Fibroblast of pulmonary artery (primary cell): ENCODE measurements at regions not wholly inside any gene's neighbourhood (a gene's known extent, or its start where the extent isn't known, plus 50 kb on each side); places are given as distances from the start of the nearest gene placed in this dataset.

ENCODE experiments used
- DNase-seq: peaks from one replicate; pipeline ENCODE4 v3.0.0-alpha.2; 2010; ENCODE audit warnings: low read depth
- H3K4me3 ChIP-seq: replicated peaks from 2 replicates; pipeline ENCODE4 v1.5.1; 2011; ENCODE audit warnings: low read depth, mild to moderate bottlenecking, control low read depth, low read length, moderate library complexity
- TF ChIP-seq, protein P1 (sequence below): IDR thresholded peaks from 2 replicates; pipeline ENCODE4 v1.5.1; 2011; ENCODE audit warnings: mild to moderate bottlenecking, control low read depth, low read length, inconsistent platforms; ENCODE audit errors: missing control alignments

DNA sequence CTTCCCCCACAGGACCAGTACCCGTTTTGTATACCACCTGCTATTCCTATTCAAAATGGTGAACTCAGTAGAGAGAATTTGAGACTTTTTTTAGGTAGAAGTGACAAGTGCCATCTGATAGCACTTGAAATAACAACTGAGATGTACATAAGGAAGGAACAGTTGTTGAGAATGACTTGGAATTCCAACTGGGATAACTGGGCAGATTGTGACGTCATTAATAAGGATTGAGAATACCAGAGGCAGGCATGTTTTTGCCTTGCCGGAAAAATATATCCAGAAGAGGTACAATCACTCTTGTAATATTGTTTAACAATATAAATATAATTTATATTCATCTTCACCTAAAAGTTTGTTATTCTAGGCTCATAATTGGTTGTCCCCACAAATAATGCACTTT is 454.1 kb upstream of the RGMA start:
- TF ChIP-seq, protein P1, sequence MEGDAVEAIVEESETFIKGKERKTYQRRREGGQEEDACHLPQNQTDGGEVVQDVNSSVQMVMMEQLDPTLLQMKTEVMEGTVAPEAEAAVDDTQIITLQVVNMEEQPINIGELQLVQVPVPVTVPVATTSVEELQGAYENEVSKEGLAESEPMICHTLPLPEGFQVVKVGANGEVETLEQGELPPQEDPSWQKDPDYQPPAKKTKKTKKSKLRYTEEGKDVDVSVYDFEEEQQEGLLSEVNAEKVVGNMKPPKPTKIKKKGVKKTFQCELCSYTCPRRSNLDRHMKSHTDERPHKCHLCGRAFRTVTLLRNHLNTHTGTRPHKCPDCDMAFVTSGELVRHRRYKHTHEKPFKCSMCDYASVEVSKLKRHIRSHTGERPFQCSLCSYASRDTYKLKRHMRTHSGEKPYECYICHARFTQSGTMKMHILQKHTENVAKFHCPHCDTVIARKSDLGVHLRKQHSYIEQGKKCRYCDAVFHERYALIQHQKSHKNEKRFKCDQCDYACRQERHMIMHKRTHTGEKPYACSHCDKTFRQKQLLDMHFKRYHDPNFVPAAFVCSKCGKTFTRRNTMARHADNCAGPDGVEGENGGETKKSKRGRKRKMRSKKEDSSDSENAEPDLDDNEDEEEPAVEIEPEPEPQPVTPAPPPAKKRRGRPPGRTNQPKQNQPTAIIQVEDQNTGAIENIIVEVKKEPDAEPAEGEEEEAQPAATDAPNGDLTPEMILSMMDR, result no peak
- H3K4me3 ChIP-seq, result no peak overlapping the region
- DNase-seq, result no peak

DNA sequence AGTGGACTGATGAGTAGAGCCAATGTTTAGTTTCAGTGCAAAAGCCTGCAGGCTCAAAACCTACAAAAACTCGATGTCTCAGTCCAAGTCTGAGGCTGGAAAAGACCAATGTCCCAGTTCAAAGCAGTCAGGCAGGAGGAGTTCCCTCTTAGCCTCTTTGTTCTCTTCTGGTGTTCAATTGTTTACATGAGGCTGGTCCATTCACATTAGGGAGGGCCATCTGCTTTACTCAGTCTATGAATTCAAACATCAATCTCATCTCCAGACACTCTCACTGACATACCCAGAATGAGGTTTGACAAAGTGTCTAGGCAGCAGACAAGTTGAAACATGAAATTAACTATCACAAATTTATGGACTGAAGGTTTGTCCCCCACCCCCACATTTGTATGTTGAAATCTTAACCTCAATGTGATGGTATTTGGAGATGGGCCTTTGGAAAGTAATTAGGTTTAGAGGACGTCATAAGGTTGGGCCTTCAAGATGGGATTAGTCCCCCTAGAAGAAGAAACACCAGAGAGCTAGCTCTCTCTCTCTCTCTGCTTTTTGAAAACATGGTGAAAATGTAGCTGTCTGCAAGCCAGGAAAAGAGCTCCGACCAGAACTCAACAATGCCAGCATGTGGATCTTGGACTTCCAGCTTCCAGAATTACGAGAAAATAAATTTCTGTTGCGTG is 438.5 kb upstream of the RGMA start:
- DNase-seq, result no peak
- H3K4me3 ChIP-seq, result no peak overlapping the region
- TF ChIP-seq, protein P1, result no peak

DNA sequence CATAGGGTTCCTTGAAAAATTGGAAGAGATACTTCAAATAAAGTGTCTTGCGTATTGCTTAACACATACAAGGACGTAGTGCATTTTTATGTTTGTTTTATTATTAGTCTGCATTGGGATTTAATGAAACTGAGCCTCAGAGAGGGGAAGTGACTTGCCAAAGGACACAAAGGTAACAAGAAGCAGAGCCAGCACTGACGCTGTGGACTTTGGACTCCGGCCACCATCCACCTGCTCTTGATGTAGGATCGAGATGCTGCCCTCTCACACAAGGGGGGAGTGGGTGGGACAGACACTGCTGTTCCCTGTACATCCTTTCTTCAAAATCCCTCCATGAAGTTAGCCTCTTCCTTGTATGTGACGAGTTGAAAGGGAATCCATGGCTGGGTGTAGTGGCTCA is 435.4 kb upstream of the RGMA start:
- H3K4me3 ChIP-seq, result no peak overlapping the region
- TF ChIP-seq, protein P1, result no peak
- no peak for DNase-seq

DNA sequence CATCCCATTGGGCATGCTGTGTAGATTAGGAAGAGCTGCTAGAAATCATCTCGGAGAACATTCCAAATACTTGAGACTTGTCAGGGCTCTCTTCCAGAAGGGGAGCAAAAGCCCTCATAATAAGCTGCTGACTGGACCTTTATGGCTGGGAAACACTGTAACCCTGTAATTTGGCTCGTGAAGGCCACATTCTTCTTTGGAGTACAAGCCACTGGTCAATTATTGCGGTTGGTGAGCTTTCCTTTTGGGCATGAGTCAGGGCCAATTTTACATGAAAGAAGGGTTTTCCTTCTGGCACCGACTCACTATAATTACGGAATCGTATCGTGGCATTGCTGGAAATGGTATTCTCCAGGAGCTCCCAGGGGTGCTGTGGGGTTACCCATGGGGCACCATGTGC is 434.5 kb upstream of the RGMA start:
- no peak overlapping the region for H3K4me3 ChIP-seq
- DNase-seq, result no peak
- TF ChIP-seq, protein P1, result no peak

DNA sequence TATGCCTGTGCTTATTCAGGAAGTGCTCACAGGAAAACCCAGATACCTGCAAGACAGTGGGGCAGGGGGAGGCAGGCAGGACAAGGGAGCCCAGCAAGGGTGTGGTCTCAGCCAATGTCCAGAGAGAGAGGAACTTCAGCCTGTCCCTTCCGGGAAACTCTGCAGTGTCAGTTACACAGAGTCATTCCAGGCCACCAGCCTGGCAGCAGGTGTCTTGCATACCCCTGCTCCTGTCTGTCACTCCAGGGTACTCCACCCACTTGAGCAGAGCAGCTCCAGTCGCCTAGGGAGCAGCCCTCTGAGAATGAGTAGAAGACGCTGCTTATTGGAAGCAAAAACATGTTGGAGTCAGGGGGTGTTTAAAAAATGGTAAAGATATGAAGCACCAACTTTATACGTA is 431.2 kb upstream of the RGMA start:
- TF ChIP-seq, protein P1, result no peak
- H3K4me3 ChIP-seq, result no peak overlapping the region
- DNase-seq, result no peak

DNA sequence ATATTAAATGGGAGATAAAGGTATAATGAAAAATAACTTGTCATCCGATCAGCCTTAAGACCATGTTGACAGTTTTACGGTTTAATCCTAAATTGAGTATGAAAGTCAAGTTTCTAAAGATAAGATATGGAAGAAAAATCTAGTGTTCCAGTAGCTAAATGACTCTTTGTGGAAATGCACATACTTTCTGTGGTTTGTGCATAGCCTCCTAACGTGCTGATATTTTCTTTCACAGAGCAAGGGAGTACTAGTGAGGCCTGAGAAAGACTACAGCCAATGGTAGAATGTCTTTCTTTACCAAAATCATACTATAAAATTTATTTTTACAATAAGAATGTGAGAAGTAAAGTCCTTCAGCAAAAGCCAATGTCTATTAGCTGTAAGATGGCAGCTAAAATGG is 430.6 kb upstream of the RGMA start:
- DNase-seq, result no peak
- TF ChIP-seq, protein P1, result no peak
- no peak overlapping the region for H3K4me3 ChIP-seq

DNA sequence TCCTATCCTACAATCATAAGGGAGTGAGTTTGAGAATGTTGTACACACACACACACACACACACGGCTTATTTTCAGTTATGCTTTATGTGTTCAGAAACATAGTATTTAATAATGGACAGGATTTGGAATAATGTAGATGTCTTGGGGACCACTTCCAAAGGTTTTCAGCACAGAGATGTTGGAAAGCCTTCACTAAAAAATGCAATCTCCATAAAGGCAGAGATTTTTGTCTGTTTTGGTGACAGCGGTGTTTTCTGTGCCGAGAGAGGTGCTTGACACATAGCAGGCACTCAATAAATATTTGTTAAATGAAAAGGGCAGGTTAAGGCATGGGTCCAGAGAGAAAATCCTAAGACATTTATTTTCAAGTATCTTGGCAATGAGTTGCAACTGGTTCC is 428.2 kb upstream of the RGMA start:
- TF ChIP-seq, protein P1, result no peak
- no peak for DNase-seq
- H3K4me3 ChIP-seq, result no peak overlapping the region
